ENCODE measurements at regions not wholly inside any gene's neighbourhood (a gene's known extent, or its start where the extent isn't known, plus 50 kb on each side); places are given as distances from the start of the nearest gene placed in this dataset.

GRCh38 chr13:75149776-75150175, 332.2 kb downstream of the TBC1D4 start:
- H3K36me3 ChIP-seq = no peaks in the 10 kb centered on the region
- TF ChIP-seq CTCF (IDR thresholded peaks at IDR 0.05; ENCODE audit: low read depth, low read length) = no peak
- no peaks in the 10 kb centered on the region for H3K9me3 ChIP-seq (ENCODE audit: severe bottlenecking)
- H3K4me3 ChIP-seq (ENCODE audit: low read depth, low read length) = no peak overlapping the region
- no peaks in the 10 kb centered on the region for H3K27me3 ChIP-seq (ENCODE audit: insufficient read depth, low read depth, severe bottlenecking)
- no peak for DNase-seq
- no peak overlapping the region for H3K27ac ChIP-seq

- no peaks in the 10 kb centered on the region for H3K36me3 ChIP-seq
- H3K9me3 ChIP-seq (ENCODE audit: severe bottlenecking) = no peaks in the 10 kb centered on the region
Observed at GRCh38 chr13:75147946-75148345, 334.0 kb downstream of the TBC1D4 start.

GRCh38 chr13:75146436-75146835, 335.5 kb downstream of the TBC1D4 start:
- Histone ChIP-seq H3K27me3 (ENCODE audit: insufficient read depth, low read depth, severe bottlenecking) (no peaks in the 10 kb centered on the region), H3K4me3 (ENCODE audit: low read depth, low read length) (no peak overlapping the region), H3K36me3 (no peaks in the 10 kb centered on the region), H3K27ac (no peak overlapping the region), H3K9me3 (ENCODE audit: severe bottlenecking) (no peaks in the 10 kb centered on the region)
- TF ChIP-seq CTCF (IDR thresholded peaks at IDR 0.05; ENCODE audit: low read depth, low read length) = no peak
- no peak for DNase-seq

More at GRCh38 chr13:75147946-75148345, 334.0 kb downstream of the TBC1D4 start:
- no peak overlapping the region for H3K4me3 ChIP-seq (ENCODE audit: low read depth, low read length)
- H3K27me3 ChIP-seq (ENCODE audit: insufficient read depth, low read depth, severe bottlenecking) = no peaks in the 10 kb centered on the region
- no peak for TF ChIP-seq CTCF (IDR thresholded peaks at IDR 0.05; ENCODE audit: low read depth, low read length)
- no peak overlapping the region for H3K27ac ChIP-seq
- DNase-seq = no peak

- H3K4me3 ChIP-seq (ENCODE audit: low read depth, low read length) = no peak overlapping the region
- no peaks in the 10 kb centered on the region for H3K36me3 ChIP-seq
- no peak for DNase-seq
Observed at GRCh38 chr13:75145927-75146326, 336.0 kb downstream of the TBC1D4 start.

GRCh38 chr13:75139291-75139690, 342.7 kb downstream of the TBC1D4 start:
- no peak for TF ChIP-seq CTCF (IDR thresholded peaks at IDR 0.05; ENCODE audit: low read depth, low read length)
- no peaks in the 10 kb centered on the region for H3K36me3 ChIP-seq
- no peak for DNase-seq
- no peaks in the 10 kb centered on the region for H3K27me3 ChIP-seq (ENCODE audit: insufficient read depth, low read depth, severe bottlenecking)
- peaks cover 4% of the 10 kb centered on the region for H3K9me3 ChIP-seq (ENCODE audit: severe bottlenecking)
- H3K4me3 ChIP-seq (ENCODE audit: low read depth, low read length) = no peak overlapping the region
- H3K27ac ChIP-seq = no peak overlapping the region

More at GRCh38 chr13:75145927-75146326, 336.0 kb downstream of the TBC1D4 start:
- no peaks in the 10 kb centered on the region for H3K27me3 ChIP-seq (ENCODE audit: insufficient read depth, low read depth, severe bottlenecking)
- no peak for TF ChIP-seq CTCF (IDR thresholded peaks at IDR 0.05; ENCODE audit: low read depth, low read length)
- no peak overlapping the region for H3K27ac ChIP-seq
- no peaks in the 10 kb centered on the region for H3K9me3 ChIP-seq (ENCODE audit: severe bottlenecking)

- no peak for DNase-seq
- H3K4me3 ChIP-seq (ENCODE audit: low read depth, low read length) = no peak overlapping the region
- H3K36me3 ChIP-seq = no peaks in the 10 kb centered on the region
- no peak overlapping the region for H3K27ac ChIP-seq
- H3K27me3 ChIP-seq (ENCODE audit: insufficient read depth, low read depth, severe bottlenecking) = no peaks in the 10 kb centered on the region
- peaks cover 4% of the 10 kb centered on the region for H3K9me3 ChIP-seq (ENCODE audit: severe bottlenecking)
- TF ChIP-seq CTCF (IDR thresholded peaks at IDR 0.05; ENCODE audit: low read depth, low read length) = no peak
Observed at GRCh38 chr13:75137911-75138571, 343.9 kb downstream of the TBC1D4 start.

Measured in WERI-Rb-1 (cell line).